HG03108 (cell line): ENCODE measurements at regions not wholly inside any gene's neighbourhood (a gene's known extent, or its start where the extent isn't known, plus 50 kb on each side); places are given as distances from the start of the nearest gene placed in this dataset.

Source experiments
- ATAC-seq: cut with Tn5 transposase; IDR thresholded peaks from one replicate; pipeline ENCODE4 v1.9.1; 2021; ENCODE audit warnings: moderate library complexity; ENCODE audit not compliant: unreplicated experiment

- no peak for ATAC-seq
These were observed 94.6 kb upstream of the FAM47C start for GRCh38 chrX:36913551-36913950.

DNA sequence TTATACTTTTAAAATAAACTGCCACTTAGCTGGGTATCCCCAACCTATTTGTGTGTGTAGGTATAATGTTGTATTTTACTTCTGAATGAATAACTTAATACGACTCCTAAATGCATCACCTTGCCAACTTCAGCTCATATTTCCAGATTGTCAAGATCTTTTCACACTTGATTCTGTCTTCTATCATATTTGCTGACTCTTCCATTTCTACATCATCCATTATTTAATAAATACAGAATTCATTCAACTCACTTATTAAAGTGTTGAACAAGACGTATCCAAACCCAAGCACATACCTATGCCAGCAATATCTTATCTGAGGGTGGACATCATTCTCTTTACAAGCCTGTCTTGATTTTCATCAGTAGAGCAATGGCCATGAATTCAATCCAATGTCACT lies 91.2 kb upstream of the FAM47C start:
- no peak for ATAC-seq

DNA sequence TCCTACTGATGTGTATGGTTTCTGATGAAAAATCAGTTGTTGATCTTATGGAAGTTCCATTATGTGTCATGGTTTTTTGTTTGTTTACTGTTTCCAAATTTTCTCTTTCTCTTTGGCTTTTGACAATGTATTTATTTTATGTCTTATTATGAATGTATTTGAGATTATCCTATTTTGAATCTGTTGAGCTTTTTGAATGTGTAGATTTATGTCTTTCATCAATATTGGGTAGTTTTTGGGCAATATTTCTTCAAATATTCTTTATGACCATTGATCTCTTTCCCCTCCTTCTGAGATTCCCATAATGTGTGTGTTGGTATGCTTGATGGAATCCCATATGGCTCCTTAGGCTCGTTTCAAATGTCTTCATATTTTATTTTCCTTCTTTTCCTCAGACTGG lies 80.5 kb upstream of the FAM47C start:
- no peak for ATAC-seq

DNA sequence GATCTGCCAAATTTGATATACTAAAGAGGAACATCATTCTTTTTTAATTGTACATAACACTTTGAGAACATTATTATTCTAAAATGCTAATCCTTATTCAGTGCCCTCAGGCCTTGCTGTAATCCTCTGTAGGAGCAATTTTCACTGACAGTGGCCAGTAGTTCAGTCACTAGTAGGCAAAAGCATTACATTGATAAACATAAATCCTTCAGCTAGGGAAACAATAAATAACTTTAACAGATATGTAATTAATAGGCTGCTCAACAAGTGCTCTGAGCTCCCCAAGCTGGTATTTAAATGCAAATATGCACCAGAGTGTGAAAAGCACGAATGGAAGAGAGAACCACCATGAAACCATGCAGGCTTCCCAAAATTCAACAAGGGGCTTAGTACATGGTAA lies 77.7 kb upstream of the FAM47C start:
- ATAC-seq = no peak

DNA sequence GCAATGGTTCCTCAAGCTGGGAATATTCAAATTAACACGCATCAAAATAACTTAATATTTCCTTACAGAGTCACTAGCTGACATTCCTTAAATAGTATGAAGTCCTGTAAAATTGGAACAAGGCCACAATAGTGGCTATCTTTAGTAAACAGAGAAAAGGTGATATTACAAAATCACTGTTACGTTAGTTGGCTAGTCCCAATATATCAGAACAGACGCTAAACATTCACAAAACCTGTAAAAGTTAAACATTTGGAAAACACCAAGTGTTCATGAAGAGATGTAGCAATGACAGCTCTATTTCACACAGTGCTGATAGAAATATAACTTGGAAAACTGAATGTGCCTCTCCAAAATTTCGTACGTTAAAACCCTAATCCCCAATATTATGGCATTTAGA lies 61.0 kb upstream of the FAM47C start:
- no peak for ATAC-seq

GRCh38 chrX:36950495-36951253 lies 57.5 kb upstream of the FAM47C start:
- ATAC-seq = no peak

- ATAC-seq = no peak
These were observed 50.5 kb upstream of the FAM47C start for GRCh38 chrX:36957425-36958328.
